HG03135 (cell line): ENCODE measurements at regions not wholly inside any gene's neighbourhood (a gene's known extent, or its start where the extent isn't known, plus 50 kb on each side); places are given as distances from the start of the nearest gene placed in this dataset.
"Not testable (repeated sequence)": the region's sequence is repeated elsewhere in the genome, so short reads cannot be mapped to it uniquely, and the experiment has no call there.

Source experiments
- ATAC-seq: cut with Tn5 transposase; IDR thresholded peaks from one replicate; pipeline ENCODE4 v1.9.1; 2021; ENCODE audit warnings: mild to moderate bottlenecking, moderate library complexity; ENCODE audit not compliant: unreplicated experiment

DNA sequence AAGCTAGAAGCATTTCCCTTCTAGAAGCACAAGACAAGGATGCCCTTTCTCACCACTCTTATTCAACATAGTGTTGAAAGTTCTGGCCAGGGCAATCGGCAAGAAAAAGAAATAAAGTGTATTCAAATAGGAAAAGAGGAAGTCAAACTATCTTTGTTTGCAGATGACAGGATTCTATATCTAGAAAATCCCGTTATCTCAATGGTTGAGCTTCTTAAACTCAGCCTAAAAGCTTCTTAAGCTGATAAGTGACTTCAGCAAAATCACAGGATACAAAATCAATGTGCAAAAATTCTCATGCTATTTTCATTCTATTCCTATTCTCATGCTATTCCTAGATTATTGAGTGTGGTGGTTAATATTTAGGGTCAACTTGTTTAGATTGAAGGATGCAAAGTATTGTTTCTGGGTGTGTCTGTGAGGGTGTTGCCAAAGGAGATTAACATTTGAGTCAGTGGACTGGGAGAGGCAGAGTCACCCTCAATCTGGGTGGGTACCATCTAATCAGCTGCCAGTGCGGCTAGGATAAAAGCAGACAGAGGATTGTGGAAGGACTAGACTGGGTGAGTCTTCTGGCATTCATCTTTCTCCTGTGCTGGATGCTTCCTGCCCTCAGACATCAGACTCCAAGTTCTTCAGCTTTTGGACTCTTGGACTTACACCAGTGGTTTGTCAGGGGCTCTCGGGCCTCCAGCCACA is 111.9 kb downstream of the LSMEM1 start:
- not testable (repeated sequence) for ATAC-seq

DNA sequence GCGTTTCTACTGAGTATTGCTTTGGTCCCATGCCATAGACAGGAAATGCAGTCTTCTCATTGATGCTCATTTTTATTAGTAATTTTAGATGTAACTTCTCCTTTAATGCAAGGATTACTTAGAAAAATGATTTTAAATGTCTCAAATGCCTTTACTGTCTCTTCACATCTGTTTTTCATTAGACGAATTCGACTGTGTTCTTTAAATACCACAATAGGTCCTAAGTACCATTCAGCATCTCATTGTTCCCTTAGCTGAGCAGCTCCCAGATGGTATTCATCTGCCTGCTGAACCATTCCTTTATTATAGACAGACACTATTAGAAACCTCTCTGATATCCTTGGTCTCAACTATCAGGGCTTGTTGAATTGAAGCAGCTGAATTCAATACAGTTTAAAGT is 113.6 kb downstream of the LSMEM1 start:
- no peak for ATAC-seq

DNA sequence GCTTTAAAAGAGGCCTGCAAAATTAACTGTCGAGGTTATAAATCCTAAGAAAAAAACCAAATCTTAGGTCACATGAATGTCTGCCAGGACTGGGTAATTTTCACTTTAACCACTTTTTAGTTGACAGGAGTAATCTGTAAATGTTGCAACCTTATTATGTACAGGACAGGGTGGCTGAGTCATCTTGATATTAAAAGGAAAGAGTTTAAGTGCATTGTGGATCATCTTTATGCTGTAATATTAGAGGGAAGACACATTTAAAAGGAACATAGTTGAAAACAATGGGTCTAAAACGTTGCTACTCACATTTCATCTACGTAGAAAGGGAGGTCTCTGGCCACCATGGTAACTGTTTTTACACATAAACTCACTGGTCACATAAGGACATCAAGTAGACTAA is 115.5 kb downstream of the LSMEM1 start:
- ATAC-seq = no peak

DNA sequence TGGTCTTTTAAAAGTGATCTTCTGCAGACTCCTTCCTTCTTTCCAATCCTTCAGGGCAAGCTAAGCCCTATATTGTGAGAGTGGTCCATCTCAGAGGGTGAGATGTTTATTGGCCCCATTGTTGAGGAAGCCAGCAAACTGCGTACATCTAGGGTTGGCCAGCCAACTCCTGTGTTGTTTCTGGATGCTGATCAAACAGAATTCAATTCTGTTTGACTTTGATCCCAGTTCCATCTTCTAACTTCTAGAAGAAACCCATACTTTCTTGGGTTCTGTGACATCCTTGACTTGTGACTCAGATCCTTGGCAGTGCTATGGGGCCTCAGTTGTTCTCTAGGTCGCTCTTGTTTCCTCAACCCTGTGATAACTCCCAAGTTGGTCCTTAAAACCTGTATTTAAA is 116.2 kb downstream of the LSMEM1 start:
- ATAC-seq = no peak

DNA sequence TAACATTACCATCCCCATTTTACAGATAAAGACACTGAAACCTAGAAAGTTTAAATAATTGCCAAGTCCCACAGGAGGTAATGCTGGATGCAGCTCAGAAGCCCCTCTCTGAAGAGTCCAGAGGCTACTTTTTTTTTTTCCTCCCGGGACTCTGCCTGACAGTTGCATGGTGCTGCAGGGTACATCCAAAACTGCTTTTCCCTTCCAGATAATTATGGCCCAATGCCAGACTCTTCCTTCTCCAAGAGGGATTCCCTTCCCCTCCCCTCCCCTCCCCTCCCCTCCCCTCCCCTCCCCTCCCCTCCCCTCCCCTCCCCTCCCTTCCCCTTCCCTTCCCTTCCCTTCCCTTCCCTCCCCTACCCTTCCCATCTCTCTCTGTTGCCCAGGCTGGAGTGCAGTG is 122.9 kb downstream of the LSMEM1 start:
- no peak for ATAC-seq

DNA sequence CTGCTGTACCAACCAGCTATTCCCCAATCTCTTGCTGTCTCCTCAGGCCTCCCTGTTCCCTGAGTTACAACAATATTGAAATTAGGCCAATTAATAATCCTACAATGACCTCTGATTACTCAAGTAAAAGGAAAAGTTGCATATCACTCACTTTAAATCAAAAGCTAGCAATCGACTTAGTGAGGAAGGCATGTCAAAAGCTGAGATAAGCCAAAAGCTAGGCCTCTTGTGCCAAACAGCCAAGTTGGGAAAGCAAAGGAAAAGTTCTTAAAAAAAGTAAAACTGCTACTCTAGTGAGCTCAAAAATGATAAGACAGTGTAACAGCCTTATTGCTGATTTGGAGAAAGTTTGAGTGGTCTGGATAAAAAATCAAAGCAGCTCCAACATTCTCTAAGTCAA is 129.8 kb downstream of the LSMEM1 start:
- ATAC-seq = no peak

DNA sequence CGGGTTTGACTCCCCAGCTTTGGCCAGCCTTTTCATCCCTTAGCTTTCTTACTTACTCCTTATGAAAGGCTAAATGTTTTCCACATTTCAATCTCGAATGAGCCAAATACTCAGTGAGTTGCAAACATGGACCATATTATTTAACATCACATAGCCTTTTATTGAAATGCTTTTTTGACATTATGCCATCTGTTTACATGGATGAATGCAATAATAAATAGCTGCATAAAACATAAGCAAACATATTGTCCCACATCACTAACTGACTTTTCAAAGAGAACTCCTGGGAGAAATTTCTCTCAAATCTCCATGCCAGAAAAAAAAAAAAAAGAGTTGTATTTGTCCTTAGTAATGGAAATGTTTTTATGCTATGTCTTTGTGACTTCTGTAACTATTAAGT is 134.9 kb downstream of the LSMEM1 start:
- ATAC-seq = no peak

DNA sequence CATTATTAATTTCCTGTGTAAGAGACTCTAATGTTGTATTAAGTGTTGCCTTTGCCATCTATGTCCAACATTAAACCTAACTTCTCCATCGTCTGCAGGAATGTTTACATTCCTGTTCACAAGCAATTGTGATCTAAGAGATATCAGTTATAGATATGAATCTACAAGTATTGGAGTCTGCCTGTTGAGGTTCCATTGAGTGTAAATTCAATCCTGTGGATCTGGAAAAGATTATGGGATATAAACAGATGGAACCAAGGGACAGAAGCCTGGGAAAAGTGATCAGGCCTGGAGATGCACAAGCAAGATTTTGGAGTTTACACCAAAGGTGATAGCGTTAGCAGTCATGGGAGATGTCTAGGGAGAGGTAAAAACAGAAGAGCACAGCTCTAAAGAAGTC is 135.5 kb downstream of the LSMEM1 start:
- ATAC-seq = no peak

DNA sequence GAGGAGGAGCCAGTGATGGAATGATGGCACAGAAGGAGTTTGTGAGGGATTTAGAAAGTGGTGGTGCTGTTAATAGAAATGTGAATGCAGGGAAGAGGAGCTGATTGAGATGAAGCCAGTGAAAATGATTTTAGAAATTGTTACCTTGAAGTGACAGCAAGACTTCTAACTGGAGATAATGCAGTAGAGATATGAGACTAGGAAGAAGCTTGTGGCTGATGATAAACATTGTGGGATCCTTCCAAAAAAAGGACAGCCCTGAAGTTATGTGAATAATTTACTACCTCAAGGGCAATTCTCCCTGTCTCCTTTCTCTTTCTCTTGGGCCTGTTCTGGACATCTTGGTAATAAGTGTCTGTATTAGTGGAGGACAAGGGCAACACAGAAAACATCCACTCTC is 138.6 kb downstream of the LSMEM1 start:
- no peak for ATAC-seq

DNA sequence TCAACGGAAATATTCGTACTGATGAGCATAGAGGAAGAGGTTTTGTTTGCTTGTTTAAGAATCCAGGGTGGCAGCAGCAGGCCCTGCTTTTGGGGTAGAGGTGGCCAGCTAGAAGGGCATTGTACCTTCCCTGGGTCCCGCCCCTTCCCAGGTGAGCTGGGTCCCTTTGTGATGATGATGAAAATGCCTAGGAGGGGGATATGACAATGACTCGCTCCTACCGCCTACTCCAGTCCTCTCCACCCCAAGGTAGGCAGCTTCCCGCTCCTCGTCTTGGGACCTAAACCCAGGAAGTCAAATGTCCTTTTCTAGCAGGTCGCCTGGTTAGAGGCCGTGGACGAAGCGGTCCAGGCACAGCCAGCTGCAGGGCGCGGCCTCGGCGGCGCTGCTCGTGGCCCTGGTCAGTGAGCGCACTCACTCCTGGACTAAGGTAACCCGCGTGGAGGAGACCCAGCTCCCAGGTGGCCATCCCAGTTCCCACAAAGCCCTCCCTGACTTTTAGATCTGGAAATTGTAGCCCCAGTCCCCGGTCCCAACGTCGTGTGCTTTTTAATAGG is 141.4 kb downstream of the LSMEM1 start:
- no peak for ATAC-seq

DNA sequence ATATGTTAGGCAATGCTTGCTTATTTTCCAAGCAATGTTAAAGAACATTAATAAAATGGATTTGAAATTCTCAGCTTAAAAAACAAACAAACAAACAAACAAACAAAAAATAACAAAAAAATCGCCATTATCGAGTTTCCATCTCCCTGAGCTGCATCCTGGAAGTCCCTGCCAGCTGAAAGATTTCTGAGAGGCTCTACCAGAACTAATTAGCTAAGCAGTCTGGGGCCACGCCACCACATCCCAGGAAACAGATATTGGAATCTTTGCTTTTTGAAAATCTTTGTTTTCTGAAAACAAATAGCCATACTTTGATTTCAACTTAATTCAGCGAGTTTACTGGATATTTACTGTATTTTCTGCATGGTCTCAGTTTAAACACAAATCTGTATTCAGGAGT is 143.6 kb downstream of the LSMEM1 start:
- no peak for ATAC-seq

DNA sequence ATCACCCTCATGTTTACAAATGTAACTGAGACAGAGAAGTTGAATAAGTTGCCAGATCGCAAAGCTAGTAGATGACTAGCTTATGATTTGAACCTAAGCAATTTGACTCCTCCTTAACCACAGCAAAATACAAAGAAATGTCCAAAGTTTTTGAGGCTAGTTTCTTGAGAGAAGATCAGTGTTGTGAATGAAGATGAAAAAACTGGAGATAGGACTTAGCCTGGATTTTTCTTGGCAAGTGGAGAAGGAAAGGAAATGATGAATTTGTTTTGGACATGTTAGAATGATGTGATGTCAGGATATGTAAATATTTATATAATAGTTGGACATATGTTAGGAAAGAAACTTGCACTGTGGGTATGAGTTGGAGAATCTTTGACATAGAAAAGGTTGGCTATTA is 149.8 kb downstream of the LSMEM1 start:
- ATAC-seq = no peak

DNA sequence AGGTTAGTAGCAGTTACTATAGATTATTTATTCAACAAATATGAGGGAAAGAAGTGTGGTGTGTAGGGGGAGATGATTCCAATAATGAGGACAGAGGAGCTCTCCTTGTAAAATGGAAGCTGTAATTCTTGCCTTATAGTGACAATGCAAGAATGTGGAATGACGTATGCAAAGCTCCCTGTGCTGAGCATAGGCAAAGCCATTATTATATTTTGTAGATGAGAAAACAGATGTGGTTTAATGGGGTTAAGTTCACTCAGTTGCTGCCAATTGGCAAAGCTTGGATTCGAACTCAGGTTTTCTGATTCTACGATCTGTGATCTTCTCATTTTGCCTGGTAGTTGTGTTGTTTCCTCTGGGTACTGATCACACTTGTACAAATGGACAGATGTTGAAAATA is 153.3 kb downstream of the LSMEM1 start:
- ATAC-seq = no peak

DNA sequence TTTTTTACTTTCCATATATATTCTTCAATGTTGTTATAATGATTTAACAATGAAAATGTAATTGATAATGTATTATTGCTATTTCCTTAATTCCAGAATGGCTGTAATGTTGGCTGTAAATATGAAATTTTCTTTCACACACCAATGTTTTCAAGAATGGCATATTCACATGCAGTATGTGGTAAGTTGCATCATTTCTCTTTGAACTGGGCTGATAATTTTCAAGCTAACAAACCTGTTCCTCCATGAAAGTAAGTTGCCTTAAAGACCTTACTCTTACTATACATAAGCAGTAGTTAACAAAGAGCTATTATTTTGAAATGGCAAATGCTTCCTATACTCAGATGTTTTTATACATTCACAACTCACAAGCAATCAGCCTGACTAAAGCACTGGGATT is 154.5 kb downstream of the TMEM168 start:
- ATAC-seq = no peak

DNA sequence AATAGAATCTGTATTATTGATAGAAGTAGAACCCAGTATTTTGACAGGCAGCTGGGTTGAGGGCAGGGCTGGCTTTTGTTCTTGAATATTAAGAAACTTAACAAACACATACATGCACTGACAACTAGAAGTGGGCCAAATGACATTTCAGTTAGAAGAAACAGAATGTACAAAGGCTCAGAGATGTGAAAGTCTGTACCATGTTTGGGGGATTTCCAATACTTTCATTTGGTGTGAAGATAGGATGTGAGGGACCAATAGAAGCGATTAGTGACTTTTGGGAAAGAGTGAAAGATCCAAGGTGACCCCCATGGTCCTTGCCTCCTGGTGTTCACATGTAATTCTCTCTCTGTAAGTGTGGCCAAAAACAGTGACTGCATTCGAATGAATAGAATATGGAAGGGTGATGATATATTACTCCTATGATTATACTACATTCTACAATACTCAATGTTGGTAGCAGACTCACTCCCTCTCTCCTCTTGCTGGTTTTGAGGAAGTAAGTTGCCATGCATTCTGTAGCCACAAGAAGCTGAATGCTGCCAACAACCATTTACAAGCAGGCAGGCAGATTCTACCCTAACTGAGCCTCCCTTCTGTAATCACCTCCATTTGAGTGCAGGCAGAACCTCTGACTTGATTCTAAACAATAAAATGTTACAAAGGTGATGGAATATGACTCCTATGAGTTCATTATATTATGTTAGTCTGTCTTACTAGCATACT is 151.4 kb downstream of the TMEM168 start:
- no peak for ATAC-seq

DNA sequence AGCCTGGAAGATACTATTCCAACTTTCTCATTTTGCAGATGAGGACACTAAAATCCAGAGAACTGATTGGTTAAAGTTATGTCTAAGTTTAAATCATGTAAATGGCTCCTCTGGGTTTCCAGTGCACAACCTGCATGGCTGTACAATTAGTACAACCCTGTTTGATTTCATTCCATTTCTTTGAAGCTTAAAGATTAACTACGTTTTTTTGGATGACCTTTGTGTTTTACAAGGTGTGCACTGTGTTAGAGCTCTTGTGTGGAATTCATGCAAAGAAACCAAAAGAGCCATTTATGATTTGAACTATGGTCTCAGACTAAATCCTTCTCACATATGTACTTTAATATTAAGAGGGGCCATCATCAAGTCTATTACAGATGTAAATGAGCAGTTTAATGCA is 149.5 kb downstream of the TMEM168 start:
- ATAC-seq = no peak

DNA sequence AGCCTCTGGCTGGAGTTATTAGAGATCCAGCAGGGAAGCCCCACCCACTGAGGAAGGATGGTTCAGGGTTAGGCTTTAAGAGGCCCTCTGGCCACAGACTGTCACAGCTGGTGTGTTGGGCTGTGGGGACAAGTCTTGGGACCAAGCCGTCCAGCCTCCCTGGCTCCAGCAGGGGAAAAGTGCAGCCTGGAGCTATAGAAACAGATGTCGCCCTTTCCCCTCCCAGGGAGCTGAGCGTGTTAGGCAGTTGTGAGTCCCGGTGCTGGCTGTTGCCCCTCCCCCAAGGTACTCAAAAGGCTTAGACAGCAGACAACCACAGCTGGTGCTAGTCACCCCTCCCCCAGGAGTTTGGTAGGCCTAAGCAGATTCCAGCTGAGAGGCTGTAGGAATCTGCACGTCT is 143.4 kb downstream of the TMEM168 start:
- no peak for ATAC-seq

DNA sequence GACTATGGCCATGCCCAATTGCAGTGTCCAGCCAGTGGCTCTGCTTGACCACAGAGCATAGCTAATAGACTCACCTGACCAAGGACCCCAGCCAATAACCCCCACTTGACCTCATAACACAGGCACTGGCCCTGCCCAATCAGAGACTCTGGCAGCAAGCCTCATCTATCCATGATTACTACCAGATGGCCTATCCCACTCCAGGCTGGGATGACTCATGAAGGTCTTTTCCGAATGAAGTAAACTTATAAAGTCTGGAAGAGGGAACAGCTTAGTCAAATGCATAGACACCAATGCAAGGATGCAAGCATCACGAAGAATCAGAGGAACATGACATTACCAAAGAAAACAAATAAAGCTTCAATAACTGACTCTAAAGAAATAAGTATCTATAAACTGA is 141.4 kb downstream of the TMEM168 start:
- ATAC-seq = no peak

DNA sequence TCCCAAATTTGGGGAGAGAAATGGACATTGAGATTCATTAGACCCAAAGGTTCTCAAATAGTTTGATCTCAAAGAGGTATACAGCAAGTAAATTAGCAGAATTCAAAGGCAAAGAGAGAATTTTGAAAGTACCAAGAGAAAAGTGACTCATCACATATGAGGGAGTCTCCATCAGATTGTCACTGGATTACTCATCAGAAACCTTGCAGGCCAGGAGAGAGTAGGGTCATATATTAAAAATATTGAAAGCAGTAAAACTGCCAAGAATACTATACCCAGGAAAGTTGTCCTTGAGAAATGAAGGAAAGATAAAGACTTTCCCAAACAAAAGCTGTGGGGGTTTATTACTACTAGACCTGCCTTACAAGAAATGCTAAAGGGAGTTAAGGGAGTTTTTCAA is 140.6 kb downstream of the TMEM168 start:
- ATAC-seq = no peak

DNA sequence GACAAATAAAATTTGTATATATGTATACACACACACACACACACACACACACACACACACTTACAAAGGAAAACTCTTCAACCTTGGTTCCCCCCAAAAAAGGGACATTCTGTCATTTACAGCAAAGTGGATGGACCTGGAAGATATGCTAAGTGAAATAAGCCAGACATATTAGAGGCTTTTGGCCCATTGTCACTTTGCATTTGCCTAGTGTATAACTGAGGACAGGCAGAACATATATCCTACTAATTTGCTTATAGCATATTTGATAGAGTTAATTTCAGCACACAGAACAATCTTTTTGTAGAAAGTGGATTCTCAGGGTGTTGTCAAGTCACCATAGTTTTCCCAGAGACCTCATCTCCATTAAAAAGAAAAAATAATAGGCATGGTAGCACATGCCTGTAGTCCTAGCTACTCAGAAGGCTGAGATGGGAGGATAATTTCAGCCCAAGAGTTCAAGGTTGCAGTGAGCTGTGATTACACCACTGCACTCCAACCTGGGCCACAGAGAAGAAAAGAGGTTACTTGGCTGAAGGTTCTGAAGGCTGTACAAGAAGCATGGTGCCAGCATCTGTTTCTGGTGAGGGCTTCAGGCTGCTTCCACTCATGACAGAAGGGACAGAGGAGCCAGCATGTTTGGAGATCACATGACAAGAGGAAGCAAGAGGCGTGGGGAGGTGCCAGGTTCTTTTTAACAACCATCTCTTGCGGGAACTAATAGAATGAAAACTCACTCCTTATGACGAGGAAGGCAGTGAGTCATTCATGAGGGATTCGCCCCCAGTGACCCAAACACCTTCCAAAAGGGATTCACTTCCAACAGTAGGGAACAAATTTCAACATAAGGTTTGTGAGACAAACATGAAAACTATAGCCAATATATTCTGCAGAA is 135.6 kb downstream of the TMEM168 start:
- no peak for ATAC-seq

DNA sequence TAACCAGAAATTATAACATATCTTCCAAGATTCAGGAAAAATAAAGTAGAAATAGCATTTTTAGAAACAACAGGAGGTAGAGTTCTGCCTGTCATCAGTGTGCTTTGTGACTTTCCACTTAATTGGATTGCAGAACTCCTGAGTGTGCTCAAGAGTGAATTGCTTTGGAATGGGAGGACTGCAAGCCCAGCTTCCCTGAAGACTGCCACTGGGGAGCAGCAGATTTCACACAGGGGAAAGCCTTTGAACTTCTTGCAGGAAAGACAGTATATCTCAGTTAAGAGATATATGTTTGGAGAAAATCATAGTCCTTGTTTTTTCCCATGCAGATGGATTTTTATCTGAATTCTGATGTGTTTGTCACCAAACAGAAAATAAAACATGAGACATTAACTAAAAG is 124.5 kb downstream of the TMEM168 start:
- no peak for ATAC-seq

DNA sequence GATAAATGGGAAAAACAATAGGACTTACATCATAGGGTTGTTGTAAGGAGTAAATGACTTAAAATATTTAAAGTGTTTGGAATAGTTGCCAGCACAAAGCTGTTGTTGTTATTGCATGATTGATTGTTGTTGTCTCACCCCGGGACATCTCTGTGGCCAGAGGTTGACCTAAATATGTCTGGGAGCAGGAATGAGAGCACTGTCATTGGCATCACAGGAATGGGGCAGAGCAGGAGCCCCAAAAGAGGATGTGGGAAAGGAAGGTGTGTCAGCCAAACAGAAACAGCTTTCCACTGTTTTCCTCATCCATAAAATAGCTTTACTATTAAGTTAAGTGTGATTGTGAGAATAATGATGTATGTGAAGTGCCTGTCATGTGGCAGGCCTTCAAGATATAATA is 121.6 kb downstream of the TMEM168 start:
- no peak for ATAC-seq
